ENCODE measurements at regions not wholly inside any gene's neighbourhood (a gene's known extent, or its start where the extent isn't known, plus 50 kb on each side); places are given as distances from the start of the nearest gene placed in this dataset.

DNA sequence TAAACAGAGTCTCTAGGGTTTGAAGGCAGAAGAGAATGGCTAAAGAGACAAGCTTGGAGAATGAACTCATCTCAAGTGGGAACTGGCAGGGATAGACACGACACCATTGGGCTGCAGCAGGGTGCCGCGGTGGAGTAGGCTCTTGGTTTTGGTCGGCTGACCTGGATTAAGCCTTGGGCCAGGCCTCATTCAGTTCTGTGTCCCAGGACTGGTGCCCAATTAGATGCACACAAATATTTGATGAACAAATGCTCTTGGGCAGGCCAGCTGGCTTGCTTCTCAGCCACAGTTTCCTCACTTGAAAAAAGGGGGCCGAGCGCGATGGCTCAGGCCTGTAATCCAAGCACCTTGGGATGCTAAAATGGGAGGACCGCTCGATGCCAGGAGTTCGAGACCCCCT is 53.4 kb upstream of the CITED4 start:
- no peak overlapping the region for H3K4me2 ChIP-seq (ENCODE audit: insufficient read depth, low read length)
- H2AFZ ChIP-seq (ENCODE audit: low read depth, low read length), result peak overlapping the region; percentile 48
- no peak overlapping the region for H3K4me3 ChIP-seq
- no peak for DNase-seq (ENCODE audit: extremely low read depth in 1 of 4, low spot score in 3 of 4)
- H3K27me3 ChIP-seq (ENCODE audit: control insufficient read depth in 2 of 2, insufficient read depth in 2 of 2, low read length in 2 of 2), result no peaks in the 10 kb centered on the region
- H3K9me3 ChIP-seq (replicated peaks; ENCODE audit: control insufficient read depth, insufficient read depth, low read depth, low read length), result no peaks in the 10 kb centered on the region
- peaks cover 0 to 8% of the 10 kb centered on the region in 2 experiments; a peak in 3 of 5 replicates for H3K4me1 ChIP-seq (replicated peaks in 1 of 2; ENCODE audit: control insufficient read depth in 2 of 2, insufficient read depth in 2 of 2, low read length in 2 of 2)
- no peaks in the 10 kb centered on the region for H3K79me2 ChIP-seq (ENCODE audit: control insufficient read depth, insufficient read depth, low read length)
- intact Hi-C loops (cut with micrococcal nuclease), result loop anchor here (5.0 kb wide), 1 partner anchor 53 kb away; the partner anchor contains the start of gene CITED4
- H4K20me1 ChIP-seq (replicated peaks; ENCODE audit: control insufficient read depth, insufficient read depth, low read length), result no peaks in the 10 kb centered on the region
- BruUV-seq (replicated peaks), result no TSS peak
- TF ChIP-seq FOSL1 (tag; conservative IDR thresholded peaks at IDR 0.05) (0 out of 2 replicates have a peak, but pooled peaks have one; percentile 22), ZNF316 (IDR thresholded peaks at IDR 0.05) (no peak)
- WGBS (ENCODE audit: insufficient coverage, low coverage, missing lambda C conversion rate), result 55% methylated on average over 7 of the region's 10 CpGs
- no peak overlapping the region for H3K9ac ChIP-seq (ENCODE audit: insufficient read depth in 1 of 2, low read depth in 2 of 2, low read length in 2 of 2)
- no peaks in the 10 kb centered on the region for H3K9me1 ChIP-seq (ENCODE audit: control insufficient read depth, insufficient read depth, low read length)
- ATAC-seq, result peak; percentile 9
- FAIRE-seq, result no peak
- POLR2A ChIA-PET, result interaction anchor here (1.0 to 1.5 kb wide), 2 partner anchors 19 to 28 kb away, joined by 3 to 5 read pairs; no protein-coding TSS in a partner anchor
- no peaks in the 10 kb centered on the region for H3K36me3 ChIP-seq (ENCODE audit: control insufficient read depth, insufficient read depth, low read length)
- CTCF ChIA-PET (ENCODE audit: low intra/inter-chr PET ratio), result no interaction called here
- in situ Hi-C loops (cut with MboI), result no loop called here
- no peak overlapping the region for H3K27ac ChIP-seq (ENCODE audit: extremely low read depth, low read depth, low read length)

DNA sequence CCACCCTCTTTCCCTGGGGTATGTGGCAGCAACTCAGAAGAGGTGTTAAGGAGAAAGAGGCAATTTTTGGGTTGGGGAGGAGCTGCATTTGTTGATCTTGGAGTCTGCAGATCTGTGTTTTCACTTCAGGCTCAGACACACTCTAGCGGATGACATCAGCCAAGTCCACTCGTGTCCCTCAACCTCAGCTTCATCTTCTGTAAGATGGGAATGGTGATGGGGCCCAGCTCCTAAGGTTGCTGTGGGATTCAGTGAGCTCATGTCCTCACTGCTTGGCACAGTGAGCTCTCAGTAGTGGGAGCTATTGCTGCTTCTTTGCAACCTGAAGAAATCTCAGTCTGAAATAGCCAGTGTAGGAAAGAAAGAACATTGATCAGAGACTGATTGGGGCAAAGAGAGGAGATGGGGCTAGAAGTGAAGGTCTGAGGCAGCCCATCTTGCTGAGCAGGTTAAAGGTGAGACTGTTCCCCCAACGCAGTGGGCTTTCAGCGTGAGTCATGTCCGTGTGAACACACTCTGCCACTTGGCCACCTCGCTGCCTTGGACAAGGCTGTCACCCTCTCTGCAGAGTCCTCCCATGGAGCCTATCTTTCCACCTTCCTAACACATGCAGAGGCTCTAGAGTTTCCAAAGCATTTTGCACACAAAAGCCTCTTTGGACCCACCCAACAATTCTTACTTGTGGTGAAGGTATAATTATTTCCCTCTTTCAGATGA is 56.0 kb upstream of the CITED4 start:
- no TSS peak for BruUV-seq (replicated peaks)
- Histone ChIP-seq H4K20me1 (replicated peaks; ENCODE audit: control insufficient read depth, insufficient read depth, low read length) (no peaks in the 10 kb centered on the region), H3K9me3 (replicated peaks; ENCODE audit: control insufficient read depth, insufficient read depth, low read depth, low read length) (no peaks in the 10 kb centered on the region), H3K4me3 (no peak overlapping the region), H2AFZ (ENCODE audit: low read depth, low read length) (no peak overlapping the region; the same call in 1 of the 2 replicates), H3K36me3 (ENCODE audit: control insufficient read depth, insufficient read depth, low read length) (no peaks in the 10 kb centered on the region), H3K79me2 (ENCODE audit: control insufficient read depth, insufficient read depth, low read length) (no peaks in the 10 kb centered on the region), H3K4me2 (ENCODE audit: insufficient read depth, low read length) (no peak overlapping the region), H3K9ac (ENCODE audit: insufficient read depth in 1 of 2, low read depth in 2 of 2, low read length in 2 of 2) (no peak overlapping the region), H3K4me1 (replicated peaks in 1 of 2; ENCODE audit: control insufficient read depth in 2 of 2, insufficient read depth in 2 of 2, low read length in 2 of 2) (peaks cover 3 to 8% of the 10 kb centered on the region in 2 experiments; a peak in 4 of 5 replicates), H3K27me3 (ENCODE audit: control insufficient read depth in 2 of 2, insufficient read depth in 2 of 2, low read length in 2 of 2) (peaks cover under 1 to 3% of the 10 kb centered on the region in 2 experiments; a peak in 2 of 5 replicates), H3K9me1 (ENCODE audit: control insufficient read depth, insufficient read depth, low read length) (no peaks in the 10 kb centered on the region), H3K27ac (ENCODE audit: extremely low read depth, low read depth, low read length) (no peak overlapping the region)
- FAIRE-seq (no peak), ATAC-seq (no peak; the same call in 2 of the 3 replicates), DNase-seq (ENCODE audit: extremely low read depth in 1 of 4, low spot score in 3 of 4) (no peak)
- WGBS (ENCODE audit: insufficient coverage, low coverage, missing lambda C conversion rate), result 18% methylated on average over 6 of the region's 6 CpGs
- in situ Hi-C loops (cut with MboI) (no loop called here), intact Hi-C loops (cut with micrococcal nuclease) (loop anchor here (5.0 kb wide), 1 partner anchor 56 kb away; the partner anchor contains the start of gene CITED4)
- ChIA-PET POLR2A (interaction anchor here (0.6 to 1.6 kb wide), 9 partner anchors 10 to 123 kb away, joined by 3 to 6 read pairs (median 4); no protein-coding TSS in a partner anchor), CTCF (ENCODE audit: low intra/inter-chr PET ratio) (no interaction called here)
- TF ChIP-seq JUND (IDR thresholded peaks at IDR 0.05; ENCODE audit: borderline replicate concordance, low read depth, low read length) (0 out of 2 replicates have a peak, but pooled peaks have one; percentile 13), JUND (tag; IDR thresholded peaks at IDR 0.05; ENCODE audit: borderline replicate concordance, low read depth, low read length) (no peak), ATF7 (IDR thresholded peaks at IDR 0.05) (peak; percentile 59), MAZ (CRISPR knock-in tag; conservative IDR thresholded peaks at IDR 0.05 in 1 of 2, IDR thresholded peaks at IDR 0.05 in 1 of 2) (no peak)
- TF ChIP-seq, protein P1, sequence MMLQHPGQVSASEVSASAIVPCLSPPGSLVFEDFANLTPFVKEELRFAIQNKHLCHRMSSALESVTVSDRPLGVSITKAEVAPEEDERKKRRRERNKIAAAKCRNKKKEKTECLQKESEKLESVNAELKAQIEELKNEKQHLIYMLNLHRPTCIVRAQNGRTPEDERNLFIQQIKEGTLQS (IDR thresholded peaks at IDR 0.05), result peak; percentile 50; the same call in 1 of the 2 replicates
- TF ChIP-seq, protein P1 (CRISPR knock-in tag; conservative IDR thresholded peaks at IDR 0.05), result no peak

Measured in K562 (cell line).